MM.1S (cell line): ENCODE measurements at regions not wholly inside any gene's neighbourhood (a gene's known extent, or its start where the extent isn't known, plus 50 kb on each side); places are given as distances from the start of the nearest gene placed in this dataset.

Source experiments
- DNase-seq: peaks from one replicate; pipeline ENCODE4 v3.0.0-alpha.2; 2015
- H2AFZ ChIP-seq: fragments of 300-600 bp; sonication (generic); 2 replicates; pipeline ENCODE4 v1.6.0; 2016; ENCODE audit warnings: antibody characterized with exemption, low read length
- H3F3A ChIP-seq: fragments of 300-600 bp; sonication (generic); 2 replicates; pipeline ENCODE4 v1.6.1; 2016; ENCODE audit warnings: mild to moderate bottlenecking, antibody characterized with exemption, low read length, moderate library complexity, mixed read lengths; ENCODE audit not compliant: insufficient read depth
- H3K27ac ChIP-seq: fragments of 300-600 bp; sonication (generic); 2 replicates; pipeline ENCODE4 v1.5.1; 2016; ENCODE audit warnings: mild to moderate bottlenecking, low read length
- H3K27me3 ChIP-seq: fragments of 300-600 bp; sonication (generic); replicated peaks from 2 replicates; pipeline ENCODE4 v1.6.0; 2016; ENCODE audit warnings: low read length; ENCODE audit not compliant: insufficient read depth
- H3K36me3 ChIP-seq: fragments of 300-600 bp; sonication (generic); replicated peaks from 2 replicates; pipeline ENCODE4 v1.6.1; 2016; ENCODE audit warnings: mild to moderate bottlenecking, low read length, mixed read lengths; ENCODE audit not compliant: insufficient read depth
- H3K4me1 ChIP-seq: fragments of 300-600 bp; sonication (generic); 2 replicates; pipeline ENCODE4 v1.6.1; 2016; ENCODE audit warnings: low read length, mixed read lengths
- H3K4me2 ChIP-seq: fragments of 300-600 bp; sonication (generic); 2 replicates; pipeline ENCODE4 v1.6.0; 2016; ENCODE audit warnings: low read depth, low read length
- H3K4me3 ChIP-seq: fragments of 300-600 bp; sonication (generic); 2 replicates; pipeline ENCODE4 v1.5.1; 2016; ENCODE audit warnings: low read length, mixed read lengths
- H3K79me2 ChIP-seq: fragments of 300-600 bp; sonication (generic); 2 replicates; pipeline ENCODE4 v1.6.1; 2016; ENCODE audit warnings: mixed run types, low read length, mixed read lengths
- H3K9ac ChIP-seq: fragments of 300-600 bp; sonication (generic); 2 replicates; pipeline ENCODE4 v1.6.1; 2016; ENCODE audit warnings: low read length, mixed read lengths
- H3K9me2 ChIP-seq: fragments of 300-600 bp; sonication (generic); replicated peaks from 2 replicates; pipeline ENCODE4 v1.6.1; 2016; ENCODE audit warnings: mild to moderate bottlenecking, low read length, mixed read lengths; ENCODE audit not compliant: insufficient read depth
- H3K9me3 ChIP-seq: fragments of 300-600 bp; sonication (generic); replicated peaks from 2 replicates; pipeline ENCODE4 v1.6.1; 2016; ENCODE audit warnings: mild to moderate bottlenecking, low read length, mixed read lengths; ENCODE audit not compliant: insufficient read depth
- H4K20me1 ChIP-seq: fragments of 300-600 bp; sonication (generic); 2 replicates; pipeline ENCODE4 v1.6.1; 2016; ENCODE audit warnings: mild to moderate bottlenecking, low read length, moderate library complexity, mixed read lengths; ENCODE audit not compliant: insufficient read depth
- CTCF ChIP-seq: fragments of 300-600 bp; sonication (generic); IDR thresholded peaks from 2 replicates; pipeline ENCODE4 v1.5.1; 2016; ENCODE audit warnings: antibody characterized with exemption, low read length, mixed read lengths
- EZH2 ChIP-seq: fragments of 300-600 bp; sonication (generic); optimal IDR thresholded peaks from 2 replicates; pipeline ENCODE3; 2017; ENCODE audit warnings: low read depth, mild to moderate bottlenecking, antibody characterized with exemption, low read length, mixed read lengths
- EZH2phosphoT487 ChIP-seq: fragments of 300-600 bp; sonication (generic); IDR thresholded peaks from 2 replicates; pipeline ENCODE4 v1.6.1; 2018; ENCODE audit warnings: antibody characterized with exemption, low read length

- no peaks in the 10 kb centered on the region for H3K9me2 ChIP-seq
- TF ChIP-seq EZH2phosphoT487 (no peak), CTCF (no peak), EZH2 (no peak)
- no peak overlapping the region for H3K4me2 ChIP-seq
- no peaks in the 10 kb centered on the region for H3K27me3 ChIP-seq
- no peaks in the 10 kb centered on the region for H3F3A ChIP-seq
- H2AFZ ChIP-seq = no peak overlapping the region
- H3K79me2 ChIP-seq = no peaks in the 10 kb centered on the region
- no peak overlapping the region for H3K4me3 ChIP-seq
- no peaks in the 10 kb centered on the region for H3K36me3 ChIP-seq
- H3K4me1 ChIP-seq = no peaks in the 10 kb centered on the region
- no peak for DNase-seq
- H3K9ac ChIP-seq = no peak overlapping the region
- no peaks in the 10 kb centered on the region for H4K20me1 ChIP-seq
- H3K27ac ChIP-seq = no peak overlapping the region
- H3K9me3 ChIP-seq = no peaks in the 10 kb centered on the region
Measured at GRCh38 chr13:84447640-84447978, 565.3 kb upstream of the SLITRK1 start.

DNA sequence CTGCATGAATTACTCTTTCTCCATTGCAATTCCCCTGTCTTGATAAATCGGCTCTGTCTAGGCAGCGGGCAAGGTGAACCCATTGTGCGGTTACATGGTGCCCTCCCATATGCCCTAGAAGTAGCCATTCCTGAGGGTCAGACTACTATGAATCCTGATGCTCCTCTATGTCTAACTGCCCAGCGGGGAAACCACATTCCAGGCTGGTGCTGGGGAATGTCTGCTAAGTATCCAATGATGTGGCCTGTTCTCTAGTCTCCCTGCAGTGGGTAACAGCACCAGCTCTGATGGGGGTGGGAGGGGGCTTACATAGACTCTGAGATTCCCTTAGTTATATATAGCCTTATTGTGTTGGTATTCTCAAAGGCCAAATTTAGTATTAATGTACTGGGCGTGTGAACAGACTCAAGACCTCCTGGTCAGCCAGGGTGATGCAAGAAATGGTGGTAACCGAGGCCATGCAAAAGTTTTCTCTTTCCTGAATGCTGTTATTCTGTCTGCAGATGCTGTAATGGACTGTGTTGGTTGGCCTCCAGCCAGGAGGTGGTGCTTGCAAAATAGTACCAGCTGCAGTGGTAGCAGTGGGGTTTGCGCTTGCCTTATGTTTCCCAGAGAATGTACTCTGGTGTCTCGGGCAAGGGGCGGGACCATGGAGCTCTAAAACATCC lies 564.8 kb upstream of the SLITRK1 start:
- Histone ChIP-seq H3K27ac (no peak overlapping the region), H2AFZ (no peak overlapping the region), H3K4me3 (no peak overlapping the region), H3F3A (no peaks in the 10 kb centered on the region), H3K4me2 (no peak overlapping the region), H3K4me1 (no peaks in the 10 kb centered on the region), H3K9me3 (no peaks in the 10 kb centered on the region), H3K27me3 (no peaks in the 10 kb centered on the region), H3K9me2 (no peaks in the 10 kb centered on the region), H4K20me1 (no peaks in the 10 kb centered on the region), H3K36me3 (no peaks in the 10 kb centered on the region), H3K79me2 (no peaks in the 10 kb centered on the region), H3K9ac (no peak overlapping the region)
- TF ChIP-seq CTCF (no peak), EZH2phosphoT487 (no peak), EZH2 (no peak)
- no peak for DNase-seq

DNA sequence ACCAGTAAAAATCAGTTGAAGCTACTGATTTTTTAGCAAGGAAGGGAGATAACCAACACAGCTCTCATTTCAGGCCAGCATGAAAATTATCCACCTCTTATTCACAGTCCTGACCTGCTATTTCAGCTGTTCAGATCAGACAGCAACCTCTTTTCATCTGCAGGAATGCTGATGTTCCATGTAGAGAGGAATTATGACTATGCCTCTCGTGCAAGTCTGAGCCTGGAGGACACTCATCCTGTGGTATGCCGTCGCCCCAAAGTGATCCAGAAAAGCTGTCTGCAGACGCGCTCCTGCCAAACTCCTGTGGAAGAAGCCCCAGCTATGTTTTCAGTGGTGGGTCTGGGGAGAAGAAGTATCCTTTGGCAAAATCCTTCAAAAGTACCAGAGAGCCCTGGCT lies 563.5 kb upstream of the SLITRK1 start:
- no peaks in the 10 kb centered on the region for H3K79me2 ChIP-seq
- no peak overlapping the region for H3K4me3 ChIP-seq
- no peak overlapping the region for H3K27ac ChIP-seq
- TF ChIP-seq EZH2phosphoT487 (no peak), CTCF (no peak), EZH2 (no peak)
- H3K9me2 ChIP-seq = no peaks in the 10 kb centered on the region
- H3K4me2 ChIP-seq = no peak overlapping the region
- H3K9me3 ChIP-seq = no peaks in the 10 kb centered on the region
- H2AFZ ChIP-seq = no peak overlapping the region
- no peak overlapping the region for H3K9ac ChIP-seq
- no peaks in the 10 kb centered on the region for H3K27me3 ChIP-seq
- no peaks in the 10 kb centered on the region for H3F3A ChIP-seq
- H4K20me1 ChIP-seq = no peaks in the 10 kb centered on the region
- H3K36me3 ChIP-seq = no peaks in the 10 kb centered on the region
- no peaks in the 10 kb centered on the region for H3K4me1 ChIP-seq
- DNase-seq = no peak
